T-helper 2 cell treated with Interferon-gamma antibody and Interleukin-4, amounts not matched to agents 100 ng/mL and 5 ng/mL, for 36 hours (primary cell): ENCODE measurements at regions not wholly inside any gene's neighbourhood (a gene's known extent, or its start where the extent isn't known, plus 50 kb on each side); places are given as distances from the start of the nearest gene placed in this dataset.

Experiments
- intact Hi-C: fragments of 100-400 bp; cut with micrococcal nuclease; formaldehyde crosslinking; loops from one replicate; pipeline ENCODE4 v1.15.1; 2023

DNA sequence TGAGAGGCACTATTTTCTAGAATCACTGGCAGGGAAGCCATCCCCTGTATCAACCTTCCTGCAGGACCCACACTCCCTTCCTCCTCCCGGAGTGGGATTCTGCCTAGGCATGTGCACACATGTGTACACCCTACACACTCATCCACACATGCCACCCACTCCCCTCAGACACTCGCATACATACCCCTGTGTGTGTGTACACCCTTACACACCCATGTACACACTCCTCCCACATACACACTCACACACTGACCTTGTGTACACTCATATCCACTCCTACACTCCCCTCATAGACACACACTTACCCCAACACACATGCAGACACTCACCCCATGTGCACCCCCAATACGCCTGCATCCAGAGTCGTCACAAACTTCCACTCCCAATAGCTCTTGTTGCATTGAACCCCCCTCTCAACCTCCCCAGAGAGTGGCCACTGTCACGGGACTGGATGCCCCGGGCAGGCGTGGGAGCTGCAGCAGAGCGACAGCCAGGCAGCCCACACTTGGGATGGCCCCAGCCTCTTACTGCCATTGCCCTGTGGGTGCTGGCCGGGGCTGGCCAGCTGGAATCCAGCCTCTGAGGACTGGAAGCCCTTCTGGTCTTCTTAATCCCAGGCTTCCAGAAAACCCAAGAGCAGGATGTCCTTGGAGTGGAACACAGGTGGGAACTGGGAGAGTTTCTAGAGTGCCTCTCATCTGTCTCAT is 251.0 kb downstream of the LOXHD1 start:
- intact Hi-C loops: no loop called here

DNA sequence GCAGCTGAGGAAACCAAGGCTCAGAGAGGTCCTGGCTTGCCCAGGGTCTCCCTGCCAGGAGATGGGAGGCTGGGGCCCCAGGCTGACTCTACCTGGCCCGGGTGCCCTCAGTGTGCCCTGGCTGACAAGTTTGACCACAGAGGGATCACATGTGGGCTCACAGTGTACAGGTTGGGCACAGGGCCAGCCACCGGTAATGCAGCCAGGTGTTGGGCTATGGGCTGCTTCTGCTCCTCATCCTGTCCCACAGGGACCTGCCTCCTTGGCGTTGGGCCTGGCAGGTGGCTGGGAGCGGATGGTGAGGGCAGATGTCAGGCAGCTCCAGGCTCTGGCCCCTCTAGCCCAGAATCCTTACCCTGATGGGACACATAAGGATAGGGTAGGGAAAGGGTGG is 250.5 kb downstream of the LOXHD1 start:
- intact Hi-C loops: no loop called here

GRCh38 chr18:46407486-46408166 is 249.4 kb downstream of the LOXHD1 start:
- intact Hi-C loops: no loop called here

DNA sequence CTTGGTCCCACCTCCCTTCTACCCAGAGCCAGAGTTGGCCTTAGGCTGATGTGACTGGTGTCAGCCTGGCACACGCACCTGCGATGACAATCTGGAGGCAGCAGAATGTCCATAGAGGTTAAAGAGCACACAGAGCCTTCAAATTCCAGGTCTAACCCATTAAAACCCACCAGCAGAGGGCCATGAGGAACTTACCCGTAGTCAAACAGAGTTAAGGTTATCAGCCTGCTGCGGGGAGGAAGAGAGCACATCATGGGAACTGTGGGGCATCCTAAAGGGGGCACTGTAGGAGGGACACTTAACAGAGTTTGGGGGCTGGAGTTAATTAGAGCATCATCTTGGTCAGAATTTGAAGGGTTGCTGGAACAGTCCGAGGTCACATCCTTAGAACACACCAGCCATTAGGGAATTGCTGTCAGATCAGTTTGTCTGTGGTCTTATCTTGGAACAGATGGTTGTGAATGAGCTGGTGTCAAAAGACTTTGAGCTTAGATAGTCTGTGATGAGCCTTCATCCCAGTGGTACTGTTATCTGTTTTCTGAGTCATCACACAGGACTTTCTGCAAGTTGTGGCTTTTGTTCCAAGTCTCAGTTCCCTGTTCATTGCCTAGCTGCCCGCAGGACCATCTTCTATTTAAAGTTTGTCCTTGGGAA is 248.6 kb downstream of the LOXHD1 start:
- intact Hi-C loops: no loop called here

DNA sequence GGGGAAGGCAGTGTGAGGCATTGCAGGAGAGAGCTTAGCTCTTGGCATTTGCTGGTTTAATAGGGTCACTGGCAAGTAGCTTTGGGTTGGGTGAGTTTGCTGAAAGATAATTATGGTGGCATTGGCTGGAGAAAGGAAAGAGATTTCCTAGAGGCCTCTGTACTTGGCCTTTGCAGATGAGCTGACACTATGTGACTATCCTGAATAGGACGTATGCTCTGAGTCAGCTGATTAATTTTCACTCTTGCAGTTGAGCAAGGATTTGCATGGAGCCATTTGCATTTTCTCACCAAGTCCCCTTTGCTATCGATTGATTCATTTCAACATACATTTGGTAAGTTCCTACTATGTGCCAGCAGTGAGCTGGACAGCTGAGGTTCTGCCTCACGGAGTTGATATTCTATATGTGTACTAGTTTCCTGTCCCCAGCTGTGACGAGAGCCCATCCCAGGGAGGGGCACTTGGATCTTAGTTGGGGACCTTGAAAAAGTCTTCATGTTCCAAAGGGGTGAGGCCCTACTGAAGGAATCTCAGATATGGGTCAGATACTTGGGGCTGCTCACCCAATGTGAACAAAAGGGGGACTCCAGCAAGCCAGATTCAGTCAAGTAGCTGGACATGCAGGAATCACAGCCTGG is 245.7 kb downstream of the LOXHD1 start:
- intact Hi-C loops: no loop called here

- intact Hi-C loops: no loop called here
These were observed 244.9 kb downstream of the LOXHD1 start for GRCh38 chr18:46411867-46412690.

- intact Hi-C loops: no loop called here
These were observed 244.1 kb downstream of the LOXHD1 start for GRCh38 chr18:46412916-46413315.

DNA sequence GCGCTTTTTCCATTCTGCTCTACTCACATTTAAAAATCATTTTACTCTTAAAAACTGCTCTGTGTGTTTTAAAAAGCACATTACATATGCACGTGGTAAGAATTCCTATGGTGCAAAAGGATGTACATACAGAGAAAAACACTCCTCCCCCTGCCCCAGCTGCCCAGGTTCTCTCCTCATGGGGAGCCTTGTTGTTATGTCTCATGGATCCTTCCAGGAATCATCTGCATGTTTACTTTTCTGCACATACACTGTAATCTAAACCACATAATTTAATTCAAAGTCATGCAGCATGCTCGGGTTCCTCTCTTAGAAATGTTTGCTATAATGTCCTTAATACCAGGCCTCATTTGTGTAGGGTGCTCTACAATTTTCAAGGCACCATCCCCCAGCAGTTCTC is 243.3 kb downstream of the LOXHD1 start:
- intact Hi-C loops: no loop called here

- intact Hi-C loops: no loop called here
These were observed 242.2 kb downstream of the LOXHD1 start for GRCh38 chr18:46414863-46415262.

- intact Hi-C loops: no loop called here
These were observed 241.3 kb downstream of the LOXHD1 start for GRCh38 chr18:46415532-46416252.

DNA sequence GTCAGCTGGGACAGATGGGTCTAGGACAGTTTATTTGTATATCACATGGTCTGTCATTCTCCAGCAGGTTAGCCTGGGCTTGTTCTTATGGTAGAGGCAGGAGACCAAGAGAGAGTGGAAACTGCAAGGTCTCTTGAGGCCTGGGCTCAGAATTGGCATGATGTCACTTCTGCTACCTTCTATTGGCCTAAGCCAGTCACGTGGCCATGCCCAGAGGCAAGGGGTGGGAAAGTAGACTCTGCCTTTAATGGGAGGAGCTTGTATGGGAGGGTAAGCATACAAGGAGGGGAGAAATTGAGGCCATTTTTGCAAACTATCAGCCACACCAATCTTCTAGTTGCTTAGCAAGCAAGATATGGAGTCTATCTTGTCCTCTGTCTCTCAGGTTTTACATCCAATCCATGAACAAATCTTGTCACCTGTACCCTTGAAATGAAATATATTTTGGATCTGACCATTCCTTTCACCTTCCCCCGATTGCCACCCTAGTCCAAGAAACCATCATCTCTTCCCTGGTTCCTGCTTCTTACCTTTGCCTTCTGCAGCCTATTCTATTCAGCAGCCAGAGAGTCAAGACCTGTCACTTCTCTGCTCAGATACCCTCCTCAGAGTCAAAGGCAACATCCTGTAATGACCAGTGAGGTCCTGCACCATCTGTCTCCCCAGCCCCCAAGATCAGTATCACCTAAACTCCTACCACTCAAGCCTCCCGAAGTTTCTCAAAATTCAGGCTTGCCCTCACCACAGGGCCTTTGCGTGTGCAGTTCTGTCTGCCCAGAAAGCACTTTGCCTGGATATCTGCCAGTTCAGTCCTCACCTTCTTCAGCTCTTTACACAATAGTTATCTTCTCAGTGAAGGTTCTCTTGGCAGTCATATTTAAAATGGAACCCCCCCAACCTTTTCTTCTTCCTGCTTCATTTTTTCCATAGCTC is 240.0 kb downstream of the LOXHD1 start:
- intact Hi-C loops: no loop called here

GRCh38 chr18:46418663-46419260 is 238.3 kb downstream of the LOXHD1 start:
- intact Hi-C loops: no loop called here

GRCh38 chr18:46419391-46420141 is 237.5 kb downstream of the LOXHD1 start:
- intact Hi-C loops: no loop called here

DNA sequence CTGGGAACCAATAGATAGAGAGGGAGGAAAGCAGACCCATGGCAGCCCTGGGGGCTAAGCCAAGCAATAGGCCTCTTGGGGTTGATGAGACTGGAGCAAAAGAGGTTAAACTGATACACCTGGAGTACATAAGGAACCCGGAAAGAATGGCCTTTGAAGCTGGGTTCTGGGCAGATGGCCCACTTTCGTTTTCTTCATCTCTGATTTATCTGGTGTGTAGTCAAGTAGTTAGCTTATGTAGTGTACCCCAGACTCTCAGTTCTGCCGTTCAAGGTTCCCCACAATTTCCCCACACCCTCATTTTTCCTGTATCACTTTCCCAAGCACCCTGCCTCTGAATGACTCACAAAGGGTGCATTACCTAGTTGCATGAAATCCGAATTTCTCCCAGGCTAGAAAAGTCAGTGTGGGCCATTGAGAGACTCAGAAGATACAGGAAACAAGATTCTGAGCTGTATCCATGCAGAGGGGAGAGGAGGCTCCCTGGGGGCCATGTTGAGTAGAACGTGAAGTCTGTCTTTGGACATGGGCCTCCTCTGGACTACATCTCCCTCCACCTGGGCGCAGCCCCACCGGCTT is 235.0 kb downstream of the LOXHD1 start:
- intact Hi-C loops: no loop called here

GRCh38 chr18:46422552-46423055 is 234.4 kb downstream of the LOXHD1 start:
- intact Hi-C loops: no loop called here

DNA sequence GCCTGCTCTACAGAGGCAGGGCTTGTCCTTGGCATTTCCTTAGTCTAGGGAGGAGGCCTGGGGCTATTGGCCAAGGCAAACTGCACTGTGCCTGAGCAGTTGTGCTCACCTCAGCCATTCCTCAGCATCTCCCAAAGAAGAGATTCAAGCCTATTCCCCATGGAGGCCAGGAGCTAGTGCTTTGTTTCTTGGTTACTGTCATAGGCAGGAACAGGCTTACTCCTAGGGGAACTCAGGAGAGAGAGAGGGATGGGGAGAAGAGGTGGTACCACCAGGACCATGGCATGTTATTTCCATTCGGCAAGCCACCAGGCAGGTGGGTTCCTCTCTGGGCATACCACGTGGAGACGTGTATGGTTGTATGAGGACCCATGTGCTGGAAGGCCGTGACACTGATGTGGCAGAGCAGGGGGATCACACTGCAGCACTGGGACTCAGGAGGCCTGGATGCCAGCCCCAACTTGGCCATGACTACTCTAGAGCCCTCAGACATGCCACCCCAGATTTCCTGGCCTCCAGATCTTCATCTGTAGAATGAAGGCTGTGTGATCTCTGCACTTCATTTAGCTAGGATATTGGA is 233.7 kb downstream of the LOXHD1 start:
- intact Hi-C loops: no loop called here

DNA sequence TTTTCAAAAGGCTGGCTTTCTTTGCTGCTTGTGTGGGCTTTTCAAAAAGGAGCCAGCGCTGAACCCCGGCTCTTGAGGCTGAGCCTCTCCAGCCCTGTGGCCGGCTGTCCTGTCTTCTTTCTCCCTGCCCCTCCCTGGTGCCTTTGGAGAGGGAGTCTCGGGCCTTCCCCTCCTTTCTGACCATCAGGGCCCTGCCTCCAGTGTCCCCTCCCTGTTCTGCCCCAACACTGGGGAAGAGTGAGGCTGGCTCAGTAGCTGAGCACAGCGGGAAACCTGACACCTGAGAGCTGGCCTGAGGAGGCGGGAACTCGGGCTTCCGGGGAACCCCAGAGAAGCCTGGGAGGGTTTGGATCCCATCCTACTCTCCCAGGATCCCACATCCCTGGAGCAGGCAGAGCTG is 232.1 kb downstream of the LOXHD1 start:
- intact Hi-C loops: no loop called here
